HepG2 (cell line): ENCODE measurements at regions not wholly inside any gene's neighbourhood (a gene's known extent, or its start where the extent isn't known, plus 50 kb on each side); places are given as distances from the start of the nearest gene placed in this dataset.

Experiments used
- ATAC-seq: fragments of 200-7000 bp; cut with Tn5 transposase; 3 replicates; pipeline ENCODE4 v1.9.1; 2020; ENCODE audit warnings: mild to moderate bottlenecking, moderate library complexity
- BruUV-seq: library from RNA; stranded (reverse); fragments of 400-500 nt; replicated peaks from 2 replicates; lab custom pipeline; 2021; lab: Mats Ljungman, UMichigan
- CTCF ChIA-PET: fragments of 300-600 bp; formaldehyde crosslinking; extraction: SDS; loops from one replicate; lab custom pipeline; 2021; ENCODE audit warnings: low total read pairs, inconsistent platforms, low intra/inter-chr PET ratio; lab: Yijun Ruan, JAX
- POLR2A ChIA-PET: fragments of 350-600 bp; sonication (Branson Sonifier 250); formaldehyde crosslinking; loops from one replicate; lab custom pipeline; 2020; ENCODE audit warnings: antibody characterized with exemption, inconsistent platforms; lab: Yijun Ruan, JAX
- DNase-seq: peaks from one replicate; pipeline ENCODE4 v3.0.0-alpha.2; 2015; ENCODE audit warnings: low spot score
- FAIRE-seq: peaks from 3 replicates; lab custom pipeline; 2011; peaks lifted over from hg19 to GRCh38; lab: Jason Lieb, UNC
- H2AFZ ChIP-seq: one replicate; pipeline ENCODE4 v1.6.1; 2011; ENCODE audit warnings: low read length, inconsistent platforms
- H3K27ac ChIP-seq: fragments of 300-600 bp; 3 replicates; pipeline ENCODE4 v1.8.0; 2011; ENCODE audit warnings: mixed run types, mild to moderate bottlenecking, mixed read lengths, low read length, inconsistent platforms; ENCODE audit not compliant: insufficient read depth; ENCODE audit errors: extremely low read length
- H3K27me3 ChIP-seq, 2 experiments: fragments of 200-600 bp in 1 of 2; 2 replicates in 1 of 2; 3 replicates in 1 of 2; pipeline versions ENCODE4 v1.6.0 to v1.8.0; 2011; ENCODE audit warnings: low read length in 2 of 2, mild to moderate bottlenecking in 2 of 2, moderate library complexity in 2 of 2, inconsistent platforms in 1 of 2; ENCODE audit not compliant: insufficient read depth in 2 of 2, control insufficient read depth in 1 of 2
- H3K36me3 ChIP-seq, 2 experiments: fragments of 200-600 bp in 1 of 2; replicated peaks in 1 of 2; 2 replicates in 1 of 2; 3 replicates in 1 of 2; pipeline versions ENCODE4 v1.5.1 to v1.8.0; 2011; ENCODE audit warnings: low read length in 2 of 2, inconsistent platforms in 1 of 2; ENCODE audit not compliant: insufficient read depth in 2 of 2, control insufficient read depth in 1 of 2
- H3K4me1 ChIP-seq: 2 replicates; pipeline ENCODE4 v1.5.1; 2012; ENCODE audit warnings: low read length, inconsistent platforms; ENCODE audit not compliant: insufficient read depth
- H3K4me2 ChIP-seq: 2 replicates; pipeline ENCODE4 v1.6.0; 2011; ENCODE audit warnings: low read depth, low read length, inconsistent platforms
- H3K4me3 ChIP-seq, 3 experiments: fragments of 200-600 bp in 1 of 3; sonication (generic), shearing (Covaris generic) in 1 of 3; replicated peaks in 1 of 3; 2 replicates each; pipeline ENCODE4 v1.5.1; 2011 to 2016; ENCODE audit warnings: low read length in 3 of 3, inconsistent platforms in 2 of 3, low read depth in 2 of 3, mild to moderate bottlenecking in 2 of 3, control low read depth in 1 of 3, mixed read lengths in 1 of 3; ENCODE audit not compliant: insufficient read depth in 1 of 3
- H3K79me2 ChIP-seq: one replicate; pipeline ENCODE4 v1.6.1; 2011; ENCODE audit warnings: low read length, inconsistent platforms; ENCODE audit not compliant: insufficient read depth
- H3K9ac ChIP-seq: 2 replicates; pipeline ENCODE4 v1.6.0; 2011; ENCODE audit warnings: mild to moderate bottlenecking, low read depth, low read length, inconsistent platforms; ENCODE audit not compliant: insufficient read depth
- H3K9me3 ChIP-seq: 2 replicates; pipeline ENCODE4 v1.5.1; 2012; ENCODE audit warnings: mild to moderate bottlenecking, low read length
- H4K20me1 ChIP-seq: 2 replicates; pipeline ENCODE4 v1.6.0; 2011; ENCODE audit warnings: inconsistent platforms, mild to moderate bottlenecking, low read length, moderate library complexity; ENCODE audit not compliant: insufficient read depth
- FOSL1 ChIP-seq: sonication (generic); formaldehyde crosslinking; IDR thresholded peaks from 2 replicates; pipeline ENCODE4 v1.9.0; 2021; ENCODE audit warnings: missing genetic modification reagents, borderline replicate concordance
- FOXK1 ChIP-seq: sonication (generic); formaldehyde crosslinking; IDR thresholded peaks from 2 replicates; pipeline ENCODE4 v1.4.0; 2020; ENCODE audit warnings: low read depth, missing genetic modification reagents, borderline replicate concordance
- FUBP1 ChIP-seq: sonication (generic); formaldehyde crosslinking; IDR thresholded peaks from 2 replicates; pipeline ENCODE4 v1.5.1; 2020; ENCODE audit warnings: missing genetic modification reagents, mild to moderate bottlenecking, borderline replicate concordance
- HNF4G ChIP-seq, 2 experiments: sonication (generic) in 1 of 2; formaldehyde crosslinking in 1 of 2; IDR thresholded peaks; 2 replicates each; pipeline versions ENCODE4 v1.4.0 to v1.6.1; 2011 to 2020; ENCODE audit warnings: borderline replicate concordance in 2 of 2, low read depth in 2 of 2, mild to moderate bottlenecking in 2 of 2, low read length in 1 of 2, missing genetic modification reagents in 1 of 2, moderate library complexity in 1 of 2
- HNRNPLL ChIP-seq: fragments of 200-400 bp; formaldehyde crosslinking; IDR thresholded peaks from 2 replicates; pipeline ENCODE4 v1.6.1; 2017; ENCODE audit warnings: mild to moderate bottlenecking, low read depth, low read length; ENCODE audit not compliant: poor library complexity, severe bottlenecking
- SMARCE1 ChIP-seq: fragments of 450-650 bp; IDR thresholded peaks from 2 replicates; pipeline ENCODE4 v1.6.1; 2017; ENCODE audit warnings: borderline replicate concordance
- TAF15 ChIP-seq: fragments of 200-400 bp; formaldehyde crosslinking; IDR thresholded peaks from one replicate; pipeline ENCODE4 v1.6.1; 2018; ENCODE audit warnings: mild to moderate bottlenecking, low read depth, low read length; ENCODE audit not compliant: poor library complexity, severe bottlenecking
- ZNF121 ChIP-seq: sonication (generic); formaldehyde crosslinking; IDR thresholded peaks from 2 replicates; pipeline ENCODE4 v1.5.0; 2020; ENCODE audit warnings: mild to moderate bottlenecking, missing genetic modification reagents
- ZNF207 ChIP-seq: fragments of 450-650 bp; IDR thresholded peaks from 2 replicates; pipeline ENCODE4 v1.6.1; 2016; ENCODE audit warnings: antibody characterized with exemption, borderline replicate concordance
- ZNF264 ChIP-seq: sonication (generic); formaldehyde crosslinking; IDR thresholded peaks from 2 replicates; pipeline ENCODE4 v1.4.0; 2020; ENCODE audit warnings: missing genetic modification reagents
- ZNF431 ChIP-seq: sonication (generic); formaldehyde crosslinking; IDR thresholded peaks from 2 replicates; pipeline ENCODE4 v1.9.0; 2022; ENCODE audit warnings: missing genetic modification reagents, low read depth, mild to moderate bottlenecking, borderline replicate concordance
- ZNF891 ChIP-seq: sonication (generic); formaldehyde crosslinking; IDR thresholded peaks from 2 replicates; pipeline ENCODE4 v1.5.0; 2020; ENCODE audit warnings: mild to moderate bottlenecking, missing genetic modification reagents
- ZUFSP ChIP-seq: sonication (generic); formaldehyde crosslinking; IDR thresholded peaks from 2 replicates; pipeline ENCODE4 v1.9.0; 2021; ENCODE audit warnings: missing genetic modification reagents, mild to moderate bottlenecking, borderline replicate concordance
- ZZZ3 ChIP-seq: sonication (generic); formaldehyde crosslinking; IDR thresholded peaks from 2 replicates; pipeline ENCODE4 v1.4.0; 2020; ENCODE audit warnings: missing genetic modification reagents, mild to moderate bottlenecking, borderline replicate concordance
- WGBS: methylation state at CpG from one replicate; pipeline ENCODE4 v1.1.6; 2017; ENCODE audit warnings: low lambda C conversion rate; 5-methylcytosine and 5-hydroxymethylcytosine counted together
- in situ Hi-C: cut with HindIII; loops from 2 replicates; pipeline ENCODE4 v1.10.0; 2017; ENCODE audit warnings: low pct_unique_long_range_greater_than_20kb; ENCODE audit not compliant: extremely low pct_ligation_motif_present
- intact Hi-C: fragments of 100-400 bp; cut with micrococcal nuclease; formaldehyde crosslinking; loops from one replicate; pipeline ENCODE4 v1.10.0; 2022; ENCODE audit not compliant: unreplicated experiment
- TF ChIP-seq, protein P1 (sequence below): sonication (generic); formaldehyde crosslinking; IDR thresholded peaks from 2 replicates; pipeline ENCODE4 v1.5.0; 2020; ENCODE audit warnings: missing genetic modification reagents

DNA sequence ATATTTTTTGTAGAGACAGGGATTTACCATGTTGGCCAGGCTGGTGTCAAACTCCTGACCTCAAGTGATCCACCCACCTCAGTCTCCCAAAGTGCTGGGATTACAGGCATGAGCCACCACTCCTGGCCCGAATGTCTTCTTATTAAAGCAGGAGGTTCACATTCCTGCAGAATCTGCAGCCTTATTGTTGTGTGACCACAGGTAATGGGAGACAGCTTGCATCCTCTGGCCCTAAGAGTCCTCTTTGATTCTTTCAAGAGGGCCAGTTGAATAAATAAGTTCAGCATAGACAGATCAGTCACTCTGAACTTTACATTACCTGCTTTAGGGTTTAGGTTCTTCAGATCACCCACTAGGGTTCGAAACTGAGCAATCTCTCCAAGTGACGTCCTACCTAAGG is 172.9 kb upstream of the TOPAZ1 start:
- ATAC-seq (no peak), DNase-seq (no peak), FAIRE-seq (no peak)
- H3K9me3 ChIP-seq: no peaks in the 10 kb centered on the region
- no peak for TF ChIP-seq HNRNPLL
- TF ChIP-seq ZNF891 (CRISPR knock-in tag): no peak
- no peak for TF ChIP-seq FOSL1 (CRISPR knock-in tag)
- no peak for TF ChIP-seq ZNF207
- no peak for TF ChIP-seq HNF4G (IDR thresholded peaks at IDR 0.05; ENCODE audit: borderline replicate concordance, low read depth, low read length)
- TF ChIP-seq HNF4G (CRISPR knock-in tag; IDR thresholded peaks at IDR 0.05; ENCODE audit: borderline replicate concordance, low read depth): no peak
- TF ChIP-seq ZNF431 (CRISPR knock-in tag): no peak
- TF ChIP-seq FUBP1 (CRISPR knock-in tag): no peak
- no peak for TF ChIP-seq ZNF264 (CRISPR knock-in tag)
- TF ChIP-seq SMARCE1: no peak
- TF ChIP-seq FOXK1 (CRISPR knock-in tag): no peak
- TF ChIP-seq TAF15: no peak
- TF ChIP-seq ZUFSP (CRISPR knock-in tag): no peak
- TF ChIP-seq ZZZ3 (CRISPR knock-in tag): no peak
- TF ChIP-seq, protein P1, sequence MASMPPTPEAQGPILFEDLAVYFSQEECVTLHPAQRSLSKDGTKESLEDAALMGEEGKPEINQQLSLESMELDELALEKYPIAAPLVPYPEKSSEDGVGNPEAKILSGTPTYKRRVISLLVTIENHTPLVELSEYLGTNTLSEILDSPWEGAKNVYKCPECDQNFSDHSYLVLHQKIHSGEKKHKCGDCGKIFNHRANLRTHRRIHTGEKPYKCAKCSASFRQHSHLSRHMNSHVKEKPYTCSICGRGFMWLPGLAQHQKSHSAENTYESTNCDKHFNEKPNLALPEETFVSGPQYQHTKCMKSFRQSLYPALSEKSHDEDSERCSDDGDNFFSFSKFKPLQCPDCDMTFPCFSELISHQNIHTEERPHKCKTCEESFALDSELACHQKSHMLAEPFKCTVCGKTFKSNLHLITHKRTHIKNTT (CRISPR knock-in tag): no peak
- TF ChIP-seq ZNF121 (CRISPR knock-in tag): no peak
- intact Hi-C loops (no loop called here), in situ Hi-C loops (no loop called here)
- no peak overlapping the region for H3K4me3 ChIP-seq
- H3K4me2 ChIP-seq: no peak overlapping the region
- H3K27ac ChIP-seq: no peak overlapping the region
- WGBS: 4% methylated on average over 3 of the region's 3 CpGs
- no peaks in the 10 kb centered on the region for H4K20me1 ChIP-seq
- no peak overlapping the region for H3K9ac ChIP-seq
- ChIA-PET POLR2A (no interaction called here), CTCF (no interaction called here)
- no peaks in the 10 kb centered on the region for H3K79me2 ChIP-seq
- H2AFZ ChIP-seq: no peak overlapping the region
- H3K36me3 ChIP-seq: no peaks in the 10 kb centered on the region
- no TSS peak for BruUV-seq
- H3K4me1 ChIP-seq: no peaks in the 10 kb centered on the region
- peaks cover 1 to 14% of the 10 kb centered on the region in 2 experiments; a peak in 2 of 5 replicates for H3K27me3 ChIP-seq
